Activated T-cell treated with anti-CD3 and anti-CD28 coated beads, Interleukin-2, amount 50 U/mL, for 4 hours (primary cell): ENCODE measurements at regions not wholly inside any gene's neighbourhood (a gene's known extent, or its start where the extent isn't known, plus 50 kb on each side); places are given as distances from the start of the nearest gene placed in this dataset.

ENCODE experiments used
- ATAC-seq, 2 donors: fragments of 200-7000 bp; cut with Tn5 transposase; one replicate each; pipeline ENCODE4 v1.10.0; 2021
- DNase-seq: peaks from one replicate; pipeline ENCODE4 v3.0.0-alpha.2; 2020
- H3K27me3 Mint-ChIP-seq: one replicate; pipeline ENCODE4 v1.8.0; 2021; ENCODE audit warnings: low read depth, mixed read lengths
- H3K36me3 Mint-ChIP-seq: one replicate; pipeline ENCODE4 v1.8.0; 2022; ENCODE audit warnings: mixed read lengths; ENCODE audit not compliant: insufficient read depth
- H3K4me1 Mint-ChIP-seq: one replicate; pipeline ENCODE4 v1.8.0; 2021; ENCODE audit warnings: low read depth, mixed read lengths
- H3K4me3 Mint-ChIP-seq: one replicate; pipeline ENCODE4 v1.8.0; 2021; ENCODE audit warnings: mild to moderate bottlenecking, moderate library complexity, mixed read lengths
- H3K9me3 Mint-ChIP-seq: one replicate; pipeline ENCODE4 v1.8.0; 2021; ENCODE audit warnings: mixed read lengths

GRCh38 chr3:116872688-116873087, 163.1 kb downstream of the TUSC7 start:
- Mint-ChIP-seq H3K4me1 (no peaks in the 10 kb centered on the region), H3K36me3 (no peaks in the 10 kb centered on the region), H3K9me3 (no peaks in the 10 kb centered on the region), H3K4me3 (no peak overlapping the region), H3K27me3 (no peaks in the 10 kb centered on the region)
- DNase-seq (no peak), ATAC-seq (no peak)

GRCh38 chr3:116873142-116873541, 163.6 kb downstream of the TUSC7 start:
- ATAC-seq (no peak), DNase-seq (no peak)
- no peaks in the 10 kb centered on the region for H3K36me3 Mint-ChIP-seq
- no peak overlapping the region for H3K4me3 Mint-ChIP-seq
- H3K4me1 Mint-ChIP-seq: no peaks in the 10 kb centered on the region
- no peaks in the 10 kb centered on the region for H3K9me3 Mint-ChIP-seq
- no peaks in the 10 kb centered on the region for H3K27me3 Mint-ChIP-seq

DNA sequence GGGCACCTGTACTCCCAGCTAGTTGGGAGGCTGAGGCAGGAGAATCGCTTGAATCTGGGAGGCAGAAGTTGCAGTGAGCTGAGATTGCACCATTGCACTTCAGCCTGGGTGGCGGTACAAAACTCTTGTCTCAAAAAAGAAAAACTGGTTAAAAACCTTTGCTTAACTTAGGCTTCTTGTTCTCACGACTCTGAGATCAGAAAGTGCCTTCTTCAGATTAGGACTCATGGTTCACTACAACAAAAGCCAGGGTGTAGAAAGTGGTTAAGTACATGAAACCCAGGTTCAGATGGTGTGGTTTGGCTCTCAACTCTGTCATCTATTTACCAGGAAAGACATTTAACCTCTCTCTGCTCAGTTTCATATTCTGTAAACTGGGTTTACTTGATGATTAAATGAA, 168.4 kb downstream of the TUSC7 start:
- Mint-ChIP-seq H3K36me3 (no peaks in the 10 kb centered on the region), H3K27me3 (no peaks in the 10 kb centered on the region), H3K9me3 (no peaks in the 10 kb centered on the region), H3K4me3 (no peak overlapping the region), H3K4me1 (no peaks in the 10 kb centered on the region)
- DNase-seq: no peak
- no peak for ATAC-seq

DNA sequence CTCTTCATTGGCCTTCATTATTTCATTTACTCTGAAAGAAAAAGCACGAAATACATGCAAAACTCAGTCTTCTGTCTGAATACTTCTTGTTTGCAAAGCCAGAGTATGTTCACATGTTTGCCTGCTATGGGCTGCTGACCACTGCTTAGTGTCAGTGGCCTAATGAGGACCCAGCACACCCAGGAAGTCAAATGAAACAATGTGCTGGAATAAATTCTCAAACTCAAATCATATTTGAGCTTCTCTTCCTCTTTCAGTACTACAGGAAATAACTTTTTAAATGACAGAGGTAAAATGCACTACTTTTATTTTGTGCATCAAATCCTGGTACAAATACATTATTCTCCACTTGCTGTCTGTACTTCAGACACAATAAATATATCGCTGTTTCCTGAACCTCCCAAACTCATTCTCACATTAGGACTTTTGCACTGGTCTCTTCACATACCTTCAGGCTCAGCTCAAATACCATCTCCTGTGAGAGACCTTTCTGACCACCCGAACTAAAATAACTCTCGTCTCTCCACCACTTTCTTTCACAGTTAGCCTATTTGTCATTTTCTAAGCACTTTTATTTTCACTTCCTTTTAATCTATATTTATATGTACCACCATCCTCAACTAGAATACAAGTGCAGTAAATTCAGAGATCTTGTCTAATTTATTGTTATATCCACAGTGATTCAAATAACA, 176.8 kb downstream of the TUSC7 start:
- Mint-ChIP-seq H3K4me3 (no peak overlapping the region), H3K9me3 (no peaks in the 10 kb centered on the region), H3K36me3 (no peaks in the 10 kb centered on the region), H3K4me1 (no peaks in the 10 kb centered on the region), H3K27me3 (no peaks in the 10 kb centered on the region)
- DNase-seq (no peak), ATAC-seq (no peak)

- Mint-ChIP-seq H3K4me3 (no peak overlapping the region), H3K27me3 (no peaks in the 10 kb centered on the region), H3K9me3 (peaks cover 6% of the 10 kb centered on the region), H3K4me1 (no peaks in the 10 kb centered on the region), H3K36me3 (no peaks in the 10 kb centered on the region)
- ATAC-seq (no peak), DNase-seq (no peak)
Measured at GRCh38 chr3:116896116-116896515, 186.5 kb downstream of the TUSC7 start.

GRCh38 chr3:116897382-116897781, 187.8 kb downstream of the TUSC7 start:
- ATAC-seq (no peak), DNase-seq (no peak)
- Mint-ChIP-seq H3K4me3 (no peak overlapping the region), H3K27me3 (no peaks in the 10 kb centered on the region), H3K9me3 (peaks cover 6% of the 10 kb centered on the region), H3K36me3 (no peaks in the 10 kb centered on the region), H3K4me1 (no peaks in the 10 kb centered on the region)

DNA sequence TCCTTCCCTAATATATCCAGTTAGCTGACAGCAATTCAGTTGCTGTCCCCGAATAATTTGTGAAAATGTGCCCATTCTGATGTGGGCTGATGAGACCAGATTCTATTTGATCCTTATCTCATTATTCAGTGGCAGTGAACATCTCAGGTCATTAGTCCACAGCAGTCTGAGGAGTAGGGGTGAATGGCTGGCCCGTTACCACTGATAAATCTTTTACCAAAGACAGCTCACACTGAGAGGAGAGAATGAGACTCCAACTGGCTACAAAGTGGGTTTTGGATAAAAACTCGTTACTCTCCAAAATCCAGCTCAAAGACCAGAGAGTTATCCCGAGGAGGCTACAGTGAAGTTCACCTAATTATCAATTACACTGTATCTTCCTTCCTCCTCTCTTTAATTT, 189.7 kb downstream of the TUSC7 start:
- peaks cover 3% of the 10 kb centered on the region for H3K9me3 Mint-ChIP-seq
- no peak for ATAC-seq
- no peaks in the 10 kb centered on the region for H3K4me1 Mint-ChIP-seq
- H3K4me3 Mint-ChIP-seq: no peak overlapping the region
- DNase-seq: no peak
- no peaks in the 10 kb centered on the region for H3K36me3 Mint-ChIP-seq
- no peaks in the 10 kb centered on the region for H3K27me3 Mint-ChIP-seq

- Mint-ChIP-seq H3K36me3 (no peaks in the 10 kb centered on the region), H3K4me1 (no peaks in the 10 kb centered on the region), H3K27me3 (no peaks in the 10 kb centered on the region), H3K4me3 (no peak overlapping the region), H3K9me3 (peaks cover 15% of the 10 kb centered on the region)
- no peak for DNase-seq
- no peak for ATAC-seq
Measured at GRCh38 chr3:116905334-116905733, 195.8 kb downstream of the TUSC7 start.

GRCh38 chr3:116905794-116906193, 196.2 kb downstream of the TUSC7 start:
- Mint-ChIP-seq H3K36me3 (no peaks in the 10 kb centered on the region), H3K9me3 (peaks cover 13% of the 10 kb centered on the region), H3K4me1 (no peaks in the 10 kb centered on the region), H3K27me3 (no peaks in the 10 kb centered on the region), H3K4me3 (no peak overlapping the region)
- DNase-seq (no peak), ATAC-seq (no peak)

- Mint-ChIP-seq H3K4me1 (no peaks in the 10 kb centered on the region), H3K27me3 (no peaks in the 10 kb centered on the region), H3K9me3 (peaks cover 17% of the 10 kb centered on the region), H3K4me3 (no peak overlapping the region), H3K36me3 (no peaks in the 10 kb centered on the region)
- no peak for ATAC-seq
- no peak for DNase-seq
Measured at GRCh38 chr3:116912116-116912515, 202.5 kb downstream of the TUSC7 start.

DNA sequence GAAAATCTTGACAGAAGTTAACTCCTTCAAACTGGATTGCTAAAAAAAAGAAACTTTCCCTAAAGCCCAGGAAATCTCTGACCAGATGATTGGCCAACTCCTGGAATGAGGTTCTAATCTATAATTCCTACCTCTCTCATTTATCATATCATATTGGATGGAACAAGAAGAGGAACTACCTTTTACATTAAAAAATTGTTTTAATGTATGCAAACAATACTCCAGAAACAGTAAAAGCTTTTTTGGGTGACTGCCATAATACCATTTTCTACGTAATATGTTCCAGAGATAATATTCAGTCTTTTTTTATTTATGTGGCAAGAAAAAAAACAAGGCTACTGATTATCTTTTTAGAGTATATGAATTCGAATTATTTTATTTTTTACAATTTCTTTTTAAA, 204.4 kb downstream of the TUSC7 start:
- Mint-ChIP-seq H3K4me1 (no peaks in the 10 kb centered on the region), H3K27me3 (no peaks in the 10 kb centered on the region), H3K4me3 (no peak overlapping the region), H3K36me3 (no peaks in the 10 kb centered on the region), H3K9me3 (peaks cover 14% of the 10 kb centered on the region)
- DNase-seq: no peak
- no peak for ATAC-seq

- no peaks in the 10 kb centered on the region for H3K27me3 Mint-ChIP-seq
- no peak for ATAC-seq
- no peak overlapping the region for H3K4me3 Mint-ChIP-seq
Measured at GRCh38 chr3:116916836-116917235, 207.3 kb downstream of the TUSC7 start.

DNA sequence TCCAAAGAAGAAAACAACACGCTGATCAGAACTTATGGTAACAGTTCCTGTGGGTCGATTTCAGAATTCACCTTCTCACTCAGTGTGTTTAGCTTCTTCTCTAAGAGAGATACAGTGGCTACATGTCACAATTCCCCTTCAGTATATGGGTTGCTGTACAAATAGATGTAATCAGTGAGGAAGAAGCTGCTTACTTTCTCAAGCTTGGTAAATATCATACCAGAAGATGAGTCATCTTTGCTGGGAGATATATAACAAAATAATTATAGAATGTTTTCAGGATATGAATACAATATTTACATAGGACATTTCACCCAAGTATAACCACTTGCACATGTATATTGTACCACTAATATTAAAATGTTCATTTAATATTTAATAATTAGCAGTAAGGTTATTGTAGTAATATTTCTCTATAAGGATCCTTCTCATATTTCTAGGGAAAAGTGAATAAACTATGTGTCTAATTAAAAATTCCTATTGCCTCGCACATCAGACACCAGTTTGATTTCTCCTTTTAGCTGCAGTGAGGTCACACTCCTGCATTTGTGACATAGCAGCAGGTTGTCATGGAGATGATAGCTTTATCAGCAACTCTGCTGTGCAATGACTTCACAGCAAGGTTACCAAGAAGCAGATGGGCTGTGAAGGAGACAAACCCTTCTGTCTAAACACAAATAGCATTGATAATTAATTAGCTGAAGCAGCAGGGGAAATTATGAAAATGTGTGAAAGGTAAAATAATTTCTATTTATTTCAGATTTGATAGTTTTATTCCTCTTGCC, 211.4 kb downstream of the TUSC7 start:
- no peak for ATAC-seq
- DNase-seq: no peak
- peaks cover 9% of the 10 kb centered on the region for H3K9me3 Mint-ChIP-seq
- no peaks in the 10 kb centered on the region for H3K27me3 Mint-ChIP-seq
- no peaks in the 10 kb centered on the region for H3K4me1 Mint-ChIP-seq
- no peaks in the 10 kb centered on the region for H3K36me3 Mint-ChIP-seq
- no peak overlapping the region for H3K4me3 Mint-ChIP-seq

More at GRCh38 chr3:116916836-116917235, 207.3 kb downstream of the TUSC7 start:
- Mint-ChIP-seq H3K36me3 (no peaks in the 10 kb centered on the region), H3K4me1 (no peaks in the 10 kb centered on the region), H3K9me3 (peaks cover 4% of the 10 kb centered on the region)
- no peak for DNase-seq

GRCh38 chr3:116927918-116928317, 218.3 kb downstream of the TUSC7 start:
- H3K36me3 Mint-ChIP-seq: no peaks in the 10 kb centered on the region
- ATAC-seq: no peak
- no peak overlapping the region for H3K4me3 Mint-ChIP-seq
- H3K4me1 Mint-ChIP-seq: no peaks in the 10 kb centered on the region
- no peak for DNase-seq
- H3K9me3 Mint-ChIP-seq: peaks cover 9% of the 10 kb centered on the region
- no peaks in the 10 kb centered on the region for H3K27me3 Mint-ChIP-seq

- H3K4me3 Mint-ChIP-seq: no peak overlapping the region
- H3K36me3 Mint-ChIP-seq: no peaks in the 10 kb centered on the region
- ATAC-seq (no peak), DNase-seq (no peak)
- H3K4me1 Mint-ChIP-seq: no peaks in the 10 kb centered on the region
- peaks cover 12% of the 10 kb centered on the region for H3K9me3 Mint-ChIP-seq
- H3K27me3 Mint-ChIP-seq: no peaks in the 10 kb centered on the region
Measured at GRCh38 chr3:116929505-116930222, 220.1 kb downstream of the TUSC7 start.
